Mesenteric fat pad (tissue), 1 donor: ENCODE measurements at regions not wholly inside any gene's neighbourhood (a gene's known extent, or its start where the extent isn't known, plus 50 kb on each side); places are given as distances from the start of the nearest gene placed in this dataset.
"Not testable (repeated sequence)": the region's sequence is repeated elsewhere in the genome, so short reads cannot be mapped to it uniquely, and the experiment has no call there.

Source experiments
- DNase-seq: peaks from one replicate; pipeline ENCODE4 v3.0.0-alpha.2; 2020; ENCODE audit warnings: low spot score
- donor health status: DM: yes; HTN: yes; CAD: no.

DNA sequence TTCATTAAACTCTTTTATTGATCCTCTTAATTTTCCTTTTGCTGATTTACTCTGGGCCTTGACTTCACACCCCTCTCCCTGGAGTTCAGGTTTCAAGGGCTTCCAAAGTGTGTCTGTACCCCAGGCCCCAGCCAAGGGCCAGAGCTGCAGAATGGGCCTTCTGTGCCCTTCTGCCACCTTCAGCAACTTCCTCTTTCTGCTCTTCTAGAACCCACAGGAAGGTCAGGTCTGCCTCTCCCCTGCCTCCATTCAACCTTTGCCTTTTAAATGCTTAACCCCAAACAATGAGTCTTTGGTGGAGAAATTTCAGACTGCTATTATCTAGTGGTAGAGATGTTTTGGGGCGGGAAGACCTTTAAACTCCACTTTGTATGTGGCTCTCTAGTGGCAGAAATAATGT lies 63.1 kb downstream of the TSN start:
- DNase-seq: no peak

DNA sequence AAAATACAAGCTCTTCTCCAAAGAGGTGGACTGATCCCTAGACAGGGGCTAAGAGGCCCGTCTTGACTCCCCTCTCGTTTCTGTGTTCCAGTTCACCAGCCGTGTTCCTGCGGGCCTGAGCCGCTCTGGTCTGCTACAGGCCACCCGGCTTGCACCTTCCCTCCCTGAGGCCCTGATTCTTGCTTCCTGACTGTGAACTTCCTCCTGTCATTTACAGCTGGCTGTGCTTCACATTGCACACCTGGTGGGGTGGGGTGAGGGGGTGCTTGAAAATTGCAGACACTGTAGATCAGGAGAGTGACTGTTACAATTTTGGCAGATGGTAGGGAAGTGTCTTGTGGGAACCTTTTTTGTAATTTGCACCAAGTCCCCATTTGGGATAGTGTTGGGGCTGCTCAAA lies 64.4 kb downstream of the TSN start:
- DNase-seq: no peak

DNA sequence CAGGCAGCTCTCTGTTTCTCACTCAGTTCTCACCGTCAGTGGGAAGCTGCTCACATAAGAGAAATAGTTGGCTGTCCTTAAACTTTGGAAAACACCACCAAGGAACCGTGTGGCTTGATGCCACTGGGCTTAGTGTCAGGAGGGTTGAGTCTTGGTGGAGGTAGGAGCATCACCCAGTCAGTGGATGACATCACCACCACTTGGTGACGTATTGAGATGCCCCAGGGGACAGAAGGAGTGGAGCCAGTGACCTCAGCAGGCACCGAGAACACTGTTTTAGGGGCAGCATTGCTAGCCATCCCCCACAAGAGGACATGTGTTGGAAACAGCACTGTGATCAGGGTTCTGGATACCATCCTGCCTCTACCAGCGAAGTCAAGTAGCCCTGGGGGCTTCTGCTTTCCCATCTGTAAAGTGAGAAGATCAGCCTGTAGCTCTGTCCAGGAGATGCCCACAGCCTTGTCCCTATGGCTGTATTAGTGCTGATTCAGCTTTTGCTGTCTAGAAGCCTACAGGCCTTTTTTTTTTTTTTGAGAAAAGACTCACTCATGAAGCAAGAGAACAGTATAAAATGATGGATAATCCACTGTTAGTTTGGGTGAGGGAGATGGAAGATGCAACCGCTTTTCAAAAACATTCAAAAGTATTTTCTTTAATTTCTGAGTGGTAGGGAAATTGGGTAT lies 66.2 kb downstream of the TSN start:
- no peak for DNase-seq

DNA sequence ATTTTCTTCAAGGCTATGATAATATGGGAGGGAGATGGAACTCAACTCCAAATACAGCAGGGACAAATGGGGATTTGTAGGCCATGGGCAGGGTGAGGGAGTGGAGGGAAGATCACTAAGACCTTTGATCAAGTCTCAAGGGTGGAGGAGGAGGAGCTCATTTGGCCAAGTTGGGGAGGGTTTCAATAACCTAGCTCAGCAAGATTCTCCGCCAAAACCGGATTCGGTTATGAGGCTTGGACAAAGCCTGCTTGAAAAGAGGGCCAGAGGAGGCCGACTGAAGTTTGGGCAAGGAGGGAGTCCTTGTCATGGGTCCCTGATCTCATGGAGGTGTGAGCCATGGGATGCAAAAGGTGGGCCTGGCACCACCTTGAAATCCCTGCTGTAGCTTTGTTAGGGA lies 68.8 kb downstream of the TSN start:
- no peak for DNase-seq

DNA sequence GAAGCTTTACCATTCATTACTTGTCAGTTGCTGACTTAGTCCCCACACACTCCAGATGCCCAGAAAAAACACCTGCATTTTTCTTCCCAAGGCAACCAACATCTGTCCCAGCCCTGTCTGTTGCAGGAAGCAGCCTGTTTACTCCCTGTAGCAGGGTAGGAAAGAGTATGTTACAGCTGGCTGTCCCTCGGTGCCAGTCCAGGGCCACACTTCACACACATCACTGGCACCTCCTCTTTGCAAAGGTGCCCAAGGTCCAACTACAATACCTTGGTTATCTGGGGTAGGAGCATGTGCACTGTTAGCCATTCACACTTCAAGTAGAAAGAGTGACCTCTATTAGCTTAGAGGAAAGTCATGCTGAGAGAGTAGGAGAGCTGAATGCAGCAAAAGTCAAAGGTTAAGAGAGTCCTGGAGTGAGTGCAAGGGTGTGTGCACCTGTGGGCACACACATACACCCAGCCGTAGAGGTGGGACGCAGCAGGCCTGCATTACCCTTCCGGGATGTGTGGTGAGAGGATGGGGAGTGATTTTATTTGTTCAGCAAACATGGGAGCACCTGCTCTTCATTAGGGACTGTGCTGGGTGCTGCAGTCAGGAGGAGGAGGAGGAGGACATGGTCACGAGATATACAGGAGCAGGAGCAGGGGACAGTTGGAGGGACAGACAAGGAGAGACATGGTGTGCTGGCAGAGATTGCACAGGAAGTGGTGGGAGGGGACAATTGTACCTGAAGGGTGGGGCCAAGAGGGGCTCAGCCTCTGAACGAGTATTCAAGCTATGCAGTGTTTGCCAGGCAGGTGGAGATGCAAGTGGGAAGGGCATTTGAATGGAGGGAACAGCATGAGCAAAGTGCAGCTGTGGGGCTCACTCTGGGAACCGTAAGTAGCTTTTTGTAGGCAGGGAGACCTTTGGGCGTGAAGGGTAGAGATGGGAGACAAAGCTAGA lies 69.8 kb downstream of the TSN start:
- DNase-seq: no peak

DNA sequence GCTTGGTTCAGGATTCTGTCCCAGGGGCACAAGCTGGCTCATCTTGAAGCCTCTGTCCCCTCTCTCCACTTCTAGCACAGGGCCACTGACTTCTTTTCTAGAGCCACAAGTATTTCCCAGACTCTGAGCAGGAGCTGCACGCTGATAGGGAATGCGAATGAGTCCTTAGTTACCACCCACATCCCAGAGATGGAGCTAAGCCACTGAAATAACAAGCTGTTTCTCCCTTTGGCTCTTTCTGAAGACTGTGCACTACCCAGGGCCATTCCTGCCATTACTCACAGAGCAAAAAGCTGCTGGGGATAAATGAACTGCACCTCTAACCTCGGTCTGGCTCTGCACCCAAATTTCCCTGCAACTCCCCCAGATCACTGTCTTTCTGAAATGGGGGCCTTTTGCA lies 70.6 kb downstream of the TSN start:
- DNase-seq: no peak

DNA sequence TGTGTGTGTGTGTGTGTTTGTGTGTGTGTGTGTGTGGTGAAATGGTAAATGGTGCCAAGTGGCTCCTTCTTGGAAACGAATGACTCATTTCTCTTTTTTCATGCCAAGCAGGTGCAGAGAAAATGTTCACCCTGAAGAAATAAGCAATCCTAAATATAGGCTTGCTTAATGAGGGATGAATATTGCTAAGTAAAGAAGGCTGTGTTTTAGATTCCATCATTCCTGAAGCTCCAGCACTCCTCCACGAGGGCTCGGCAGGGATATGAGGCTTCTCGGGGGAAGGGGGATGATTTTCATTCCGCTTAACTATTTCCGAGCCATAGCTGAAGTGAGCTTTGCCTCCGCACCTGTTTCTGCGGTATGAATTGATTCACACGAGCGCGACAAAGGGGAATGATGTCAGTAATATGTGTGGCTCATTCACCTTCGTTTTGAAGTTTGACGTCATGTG lies 72.9 kb downstream of the TSN start:
- DNase-seq: no peak

DNA sequence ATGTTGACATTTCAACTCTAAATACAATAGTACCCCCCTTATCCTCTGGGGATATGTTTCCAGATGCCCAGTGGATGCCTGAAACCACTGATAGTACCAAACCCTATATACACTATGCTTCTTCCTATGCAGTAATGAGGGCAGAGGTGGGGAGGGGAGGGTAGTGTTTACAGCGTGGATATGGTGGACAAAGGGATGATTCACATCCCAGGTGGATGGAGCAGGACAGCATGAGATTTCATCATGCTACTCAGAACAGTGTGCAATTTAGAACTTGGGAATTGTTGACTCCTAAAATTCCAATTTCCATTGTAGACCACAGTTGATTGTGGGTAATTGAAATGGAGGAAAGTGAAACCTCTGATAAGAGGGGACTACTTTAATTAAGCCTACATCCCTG lies 75.4 kb downstream of the TSN start:
- DNase-seq: no peak

DNA sequence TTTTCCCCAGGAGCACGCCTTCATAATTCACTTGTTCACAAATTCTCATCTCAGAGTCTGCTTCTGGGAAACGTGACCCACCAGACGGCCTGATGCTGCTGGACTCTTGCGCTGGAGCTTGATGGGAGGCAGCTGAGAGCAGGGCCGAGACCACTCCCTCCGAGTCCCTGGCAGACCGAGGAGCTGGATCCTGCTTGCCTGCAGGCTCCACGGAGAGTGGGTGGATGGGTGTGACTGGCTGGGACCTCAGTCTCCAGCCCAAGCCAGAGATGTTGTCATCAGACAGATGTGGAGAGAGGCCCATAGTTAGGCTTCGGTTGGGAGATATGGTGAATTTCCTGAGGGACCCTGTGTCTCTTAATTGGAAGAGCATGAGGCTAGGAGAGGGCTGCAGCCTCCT lies 76.4 kb downstream of the TSN start:
- no peak for DNase-seq

DNA sequence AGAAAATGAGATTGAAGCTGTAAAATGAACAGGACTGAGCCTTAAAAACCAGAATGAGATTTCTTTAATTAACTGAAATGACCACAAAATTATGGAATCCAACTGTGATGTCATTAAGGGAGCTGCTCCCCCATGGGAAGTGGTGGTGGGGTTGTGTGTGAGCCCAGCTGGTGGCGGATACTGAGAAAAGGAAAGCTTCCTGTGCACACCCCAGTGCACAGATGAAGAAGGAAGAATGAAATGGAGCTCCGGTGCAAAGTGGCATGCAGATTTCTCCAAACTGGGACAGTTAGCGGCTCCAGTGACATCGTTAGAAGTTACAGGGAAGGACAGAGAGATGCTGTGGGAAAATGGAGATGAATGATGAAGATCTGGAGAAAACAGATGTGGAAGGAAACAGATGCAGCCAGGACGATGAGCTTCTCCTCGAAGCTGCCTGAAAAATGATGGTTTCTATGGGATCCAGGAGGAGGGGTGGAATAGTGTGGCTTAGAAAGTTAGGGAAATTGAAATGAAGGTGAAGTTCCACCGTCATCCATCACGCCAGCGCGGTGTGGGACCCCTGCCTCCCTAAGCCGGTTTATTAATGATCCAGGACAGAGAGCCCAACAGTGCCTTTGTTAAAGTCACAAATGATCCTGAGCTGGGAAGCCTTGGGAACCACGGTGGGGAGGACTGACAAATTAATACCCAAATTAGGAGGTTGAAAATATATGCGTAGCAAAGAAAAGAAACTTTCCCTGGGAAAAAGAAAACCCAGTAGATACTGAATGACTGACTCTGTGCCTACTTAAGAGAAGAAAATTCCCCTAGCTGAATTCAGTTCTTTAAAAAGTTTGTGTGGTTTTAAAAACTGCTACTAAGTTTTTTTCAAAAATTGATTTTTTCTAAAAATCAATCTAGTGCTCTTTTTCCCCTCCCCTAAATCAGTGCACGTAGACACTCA lies 77.2 kb downstream of the TSN start:
- DNase-seq: no peak

DNA sequence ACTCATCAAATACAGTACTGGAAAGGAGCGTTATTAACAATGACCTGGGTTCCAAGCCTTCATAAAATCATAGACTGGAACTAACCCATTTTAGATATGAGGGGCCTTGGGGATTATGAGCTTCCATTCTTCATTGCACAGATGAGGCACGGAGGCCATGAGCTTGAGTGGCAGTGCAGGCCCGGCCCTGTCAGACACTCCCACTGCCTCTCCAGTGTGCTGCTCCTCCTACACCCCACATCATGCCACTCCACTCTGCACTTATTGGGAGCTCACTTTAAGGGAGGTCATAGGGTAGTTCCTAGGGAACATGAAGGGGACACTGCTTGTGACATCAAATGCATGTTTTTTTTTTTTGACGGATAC lies 77.9 kb downstream of the TSN start:
- DNase-seq: no peak

DNA sequence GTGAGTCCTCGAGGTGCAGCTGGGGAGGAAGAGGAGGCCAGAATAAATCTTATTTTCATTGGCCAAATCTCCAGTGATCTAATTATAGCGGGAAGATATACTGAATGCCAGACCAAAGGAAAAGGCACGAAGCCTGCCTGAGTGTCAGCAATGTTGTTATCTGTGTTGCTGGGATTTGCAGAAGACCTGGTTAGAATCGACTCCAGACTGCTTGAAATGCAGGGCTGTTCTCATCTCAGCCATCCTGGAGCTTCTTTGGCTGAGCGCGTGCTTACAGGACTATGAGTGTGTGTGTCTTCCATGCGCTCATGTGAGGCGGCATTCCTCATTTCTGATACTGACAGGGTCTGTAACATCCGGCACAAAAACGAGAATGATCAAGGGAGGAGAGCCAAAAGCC lies 81.2 kb downstream of the TSN start:
- no peak for DNase-seq

DNA sequence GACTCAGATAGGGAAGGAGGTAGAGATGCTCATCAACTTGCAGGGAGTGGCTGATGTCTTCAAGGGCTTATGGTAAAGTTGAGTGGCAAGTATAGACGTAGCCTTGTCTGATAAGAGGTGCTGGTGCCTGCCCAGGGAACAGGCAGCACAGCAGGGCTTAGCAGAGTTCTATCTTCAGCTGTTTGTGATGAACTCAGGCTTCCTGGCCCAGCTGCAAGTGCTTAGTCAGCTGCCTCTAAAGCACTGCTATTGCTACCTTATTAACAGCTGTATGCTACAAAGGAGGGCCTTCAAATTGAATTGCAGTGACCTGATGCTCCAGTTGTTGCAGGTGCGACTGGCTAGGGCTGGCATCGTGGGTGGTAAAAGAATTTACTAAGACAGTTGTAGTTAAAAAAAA lies 82.1 kb downstream of the TSN start:
- no peak for DNase-seq

DNA sequence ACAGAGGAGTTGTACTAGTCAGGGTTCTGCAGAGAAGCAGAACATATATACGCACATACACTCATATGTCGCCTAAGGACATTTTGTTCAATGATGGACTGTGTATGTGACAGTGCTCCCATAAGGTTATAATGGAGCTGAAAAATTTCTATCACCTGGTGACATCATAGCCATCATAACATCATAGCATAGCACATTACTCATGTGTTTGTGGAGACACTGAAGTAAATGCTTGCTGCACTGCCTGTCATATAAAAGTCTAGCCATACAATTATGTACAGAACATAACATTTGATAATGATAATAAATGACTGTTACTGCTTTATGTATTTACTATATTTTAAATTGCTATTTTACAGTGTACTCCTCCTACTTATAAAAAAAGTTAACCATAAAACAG lies 83.1 kb downstream of the TSN start:
- no peak for DNase-seq

DNA sequence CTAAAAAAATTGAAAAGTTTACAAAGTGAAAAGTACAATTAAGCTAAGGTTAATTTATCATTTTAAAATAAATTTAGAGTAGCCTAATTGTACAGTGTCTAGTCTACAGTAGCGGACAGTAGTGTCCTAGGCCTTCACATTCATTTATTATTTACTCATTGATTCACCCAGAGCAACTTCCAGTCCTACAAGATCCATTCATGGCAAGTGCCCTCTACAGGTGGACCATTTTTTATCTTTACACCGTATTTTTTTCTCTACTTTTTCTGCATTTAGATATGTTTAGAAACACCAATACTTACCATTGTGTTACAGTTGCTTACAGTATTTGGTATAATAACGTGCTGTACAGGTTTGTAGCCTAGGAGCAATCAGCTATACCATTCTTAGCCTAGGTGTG lies 84.1 kb downstream of the TSN start:
- no peak for DNase-seq

DNA sequence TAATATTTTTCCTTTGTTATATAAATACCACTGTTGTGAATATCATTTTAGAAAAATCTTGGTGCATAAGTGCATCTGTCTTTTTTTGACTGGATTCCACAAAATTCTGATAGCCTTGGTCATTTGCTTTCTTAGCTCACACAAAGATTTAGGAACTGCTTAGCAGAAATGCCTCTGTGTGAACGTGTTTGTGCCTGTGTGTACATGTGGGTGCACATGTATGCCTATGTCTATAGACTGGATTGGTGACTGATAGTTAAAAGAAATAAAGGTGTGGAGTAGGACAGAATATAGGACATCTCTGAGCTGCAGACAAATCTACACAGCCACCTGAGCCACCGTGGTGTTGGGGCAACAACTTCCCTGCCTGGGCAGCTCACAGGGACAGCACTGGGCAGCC lies 93.8 kb downstream of the TSN start:
- DNase-seq: no peak

DNA sequence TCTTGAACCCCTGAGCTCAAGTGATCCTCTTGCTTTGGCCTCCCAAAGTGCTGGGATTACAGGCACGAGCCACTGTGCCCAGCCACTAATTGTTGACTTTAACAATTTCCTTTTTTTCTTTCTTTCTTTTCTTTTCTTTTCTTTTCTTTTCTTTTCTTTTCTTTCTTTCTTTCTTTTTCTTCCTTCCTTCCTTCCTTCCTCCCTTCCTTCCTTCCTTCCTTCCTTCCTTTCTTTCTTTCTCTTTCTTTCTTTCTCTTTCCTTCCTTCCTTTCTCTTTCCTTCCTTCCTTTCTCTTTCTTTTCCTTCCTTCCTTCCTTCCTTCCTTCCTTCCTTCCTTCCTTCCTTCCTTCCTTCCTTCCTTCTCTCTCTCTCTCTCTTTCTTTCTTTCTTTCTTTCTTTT lies 97.7 kb downstream of the TSN start:
- DNase-seq: not testable (repeated sequence)

DNA sequence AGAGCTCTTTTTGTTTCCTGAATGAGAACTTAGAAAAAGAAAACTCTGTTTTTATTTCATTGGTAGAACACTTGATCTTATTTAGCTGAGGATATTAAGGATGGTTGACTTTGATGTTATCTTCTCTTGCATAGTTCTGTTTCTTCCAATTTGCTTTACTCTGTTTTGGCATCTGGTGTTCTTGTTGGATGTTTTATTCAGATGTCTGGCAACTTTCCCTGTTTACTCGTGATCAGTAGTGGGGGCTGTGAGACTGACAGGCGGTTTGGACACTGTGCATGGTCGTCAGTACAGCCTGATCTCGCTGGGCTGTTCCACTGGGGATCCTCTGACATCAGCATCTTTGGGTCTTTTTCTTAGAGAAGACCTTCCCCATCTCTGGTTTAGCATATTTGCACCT lies 100.1 kb downstream of the TSN start:
- DNase-seq: no peak

DNA sequence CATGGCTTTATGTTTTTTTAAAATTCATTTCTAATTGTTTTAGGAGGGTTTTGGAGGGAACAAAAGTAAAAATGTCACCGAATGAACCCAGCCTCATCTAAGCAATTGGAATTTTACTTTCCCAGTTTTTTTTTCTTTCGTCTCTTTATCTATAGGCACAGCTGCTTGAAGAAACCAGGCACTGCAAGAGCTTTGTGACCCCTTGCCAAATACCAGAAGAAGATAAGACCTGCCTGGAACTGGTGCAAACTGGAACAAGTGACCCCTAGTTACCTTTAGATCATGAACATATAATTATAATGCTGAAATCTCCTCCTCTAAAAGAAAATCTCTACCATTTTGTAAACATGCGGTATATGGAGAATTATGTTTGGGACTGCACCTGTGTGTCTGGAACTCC lies 100.9 kb downstream of the TSN start:
- no peak for DNase-seq

DNA sequence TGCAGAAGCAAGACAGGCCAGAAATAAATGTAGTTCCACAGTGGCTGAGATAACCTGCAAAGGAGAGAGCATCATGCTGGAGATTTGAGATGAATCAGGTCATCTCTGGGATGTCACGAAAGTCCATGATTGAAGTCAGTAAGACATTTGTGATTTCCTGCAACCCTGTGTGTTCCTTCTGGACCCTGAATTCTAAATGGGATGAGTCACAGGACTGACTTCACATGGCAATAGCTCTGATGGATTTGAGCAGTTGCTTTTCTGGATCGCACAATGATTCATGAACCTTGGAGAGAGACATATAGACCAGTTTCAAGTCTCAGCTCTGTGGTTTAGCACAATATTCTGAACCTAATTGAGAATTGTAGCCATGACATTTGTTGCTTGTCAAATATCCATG lies 102.9 kb downstream of the TSN start:
- DNase-seq: no peak

DNA sequence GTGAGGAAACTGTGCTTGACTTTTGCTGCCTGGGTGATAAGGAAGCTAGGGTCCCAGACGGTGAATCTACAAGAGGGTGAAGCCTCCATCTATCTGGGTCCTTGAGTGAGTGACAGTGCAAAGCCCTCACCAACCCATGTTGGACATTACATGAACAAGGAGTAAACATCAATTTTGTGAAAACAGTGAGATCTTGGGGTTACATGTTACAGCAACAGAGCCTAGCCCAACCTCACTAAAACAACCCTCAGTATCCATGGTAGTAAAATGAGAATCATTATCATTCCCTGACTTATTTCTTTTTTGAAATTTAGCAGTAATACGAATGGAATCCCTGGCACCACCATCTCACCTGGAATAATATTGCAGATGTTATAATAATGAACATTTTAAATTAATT lies 103.4 kb downstream of the TSN start:
- DNase-seq: no peak
